Liver (tissue), 8 donors: ENCODE measurements at regions not wholly inside any gene's neighbourhood (a gene's known extent, or its start where the extent isn't known, plus 50 kb on each side); places are given as distances from the start of the nearest gene placed in this dataset.

ENCODE experiments used
- DNase-seq: peaks from one replicate; pipeline ENCODE4 v3.0.0-alpha.2; 2017; ENCODE audit warnings: low spot score
- H3K27ac ChIP-seq, 2 donors: one replicate each; pipeline ENCODE4 v1.7.0; 2013; ENCODE audit warnings: inconsistent platforms in 2 of 2, low read length in 2 of 2, control low read depth in 1 of 2, low read depth in 1 of 2, mild to moderate bottlenecking in 1 of 2
- H3K27me3 ChIP-seq, 4 donors: one replicate each; pipeline versions ENCODE4 v1.6.1 to v1.7.0; 2013; ENCODE audit warnings: low read length in 3 of 4, inconsistent platforms in 1 of 4, mild to moderate bottlenecking in 1 of 4, moderate library complexity in 1 of 4; ENCODE audit not compliant: control insufficient read depth in 4 of 4, insufficient read depth in 4 of 4
- H3K36me3 ChIP-seq, 4 donors: one replicate each; pipeline versions ENCODE4 v1.6.1 to v1.7.0; 2013; ENCODE audit warnings: low read length in 3 of 4, mild to moderate bottlenecking in 3 of 4, low read depth in 1 of 4, moderate library complexity in 1 of 4; ENCODE audit not compliant: control insufficient read depth in 4 of 4, insufficient read depth in 3 of 4
- H3K4me1 ChIP-seq, 4 donors: one replicate each; pipeline versions ENCODE4 v1.6.1 to v1.7.0; 2013; ENCODE audit warnings: low read length in 3 of 4, mild to moderate bottlenecking in 3 of 4, moderate library complexity in 1 of 4; ENCODE audit not compliant: control insufficient read depth in 4 of 4, insufficient read depth in 4 of 4
- H3K4me3 ChIP-seq, 3 donors: one replicate each; pipeline versions ENCODE4 v1.6.1 to v1.7.0; 2013; ENCODE audit warnings: low read length in 3 of 3, control low read depth in 1 of 3, low read depth in 1 of 3, mild to moderate bottlenecking in 1 of 3
- H3K9ac ChIP-seq, 2 donors: one replicate each; pipeline ENCODE4 v1.7.0; 2013; ENCODE audit warnings: low read length in 2 of 2, mild to moderate bottlenecking in 2 of 2, moderate library complexity in 2 of 2, control low read depth in 1 of 2, low read depth in 1 of 2
- H3K9me3 ChIP-seq, 4 donors: one replicate each; pipeline versions ENCODE4 v1.6.1 to v1.7.0; 2013; ENCODE audit warnings: low read length in 3 of 4; ENCODE audit not compliant: control insufficient read depth in 4 of 4
- EGR1 ChIP-seq, 2 donors: IDR thresholded peaks; 2 replicates each; pipeline ENCODE4 v1.6.1; 2016 to 2018; ENCODE audit warnings: antibody characterized with exemption in 2 of 2, low read depth in 2 of 2
- FOXA1 ChIP-seq: IDR thresholded peaks from 2 replicates; pipeline ENCODE4 v1.6.1; 2016; ENCODE audit warnings: antibody characterized with exemption
- FOXA2 ChIP-seq: IDR thresholded peaks from 2 replicates; pipeline ENCODE4 v1.6.1; 2016; ENCODE audit warnings: antibody characterized with exemption
- GABPA ChIP-seq, 2 donors: IDR thresholded peaks in 1 of 2; conservative IDR thresholded peaks in 1 of 2; 2 replicates each; pipeline ENCODE4 v1.6.1; 2016; ENCODE audit warnings: antibody characterized with exemption in 2 of 2, mild to moderate bottlenecking in 1 of 2, moderate library complexity in 1 of 2
- HNF4A ChIP-seq, 2 donors: conservative IDR thresholded peaks; 2 replicates each; pipeline ENCODE4 v1.6.1; 2016; ENCODE audit warnings: antibody characterized with exemption in 2 of 2, mild to moderate bottlenecking in 2 of 2
- JUND ChIP-seq, 2 donors: IDR thresholded peaks; 2 replicates each; pipeline ENCODE4 v1.6.1; 2016; ENCODE audit warnings: antibody characterized with exemption in 2 of 2
- RAD21 ChIP-seq, 2 donors: IDR thresholded peaks; 2 replicates each; pipeline ENCODE4 v1.6.1; 2016; ENCODE audit warnings: antibody characterized with exemption in 2 of 2, mild to moderate bottlenecking in 2 of 2
- RXRA ChIP-seq, 2 donors: IDR thresholded peaks; 2 replicates each; pipeline ENCODE4 v1.6.1; 2017 to 2018; ENCODE audit warnings: antibody characterized with exemption in 2 of 2, mild to moderate bottlenecking in 1 of 2
- SP1 ChIP-seq: IDR thresholded peaks from 2 replicates; pipeline ENCODE4 v1.6.1; 2018; ENCODE audit warnings: antibody characterized with exemption, mild to moderate bottlenecking
- TAF1 ChIP-seq: conservative IDR thresholded peaks from 2 replicates; pipeline ENCODE4 v1.6.1; 2016; ENCODE audit warnings: antibody characterized with exemption, mild to moderate bottlenecking
- WGBS: extraction: QIAGEN DNeasy Blood & Tissue Kit; methylation state at CpG from one replicate; pipeline ENCODE4 v1.1.7; 2013; 5-methylcytosine and 5-hydroxymethylcytosine counted together
- TF ChIP-seq, protein P1 (sequence below): IDR thresholded peaks from 2 replicates; pipeline ENCODE4 v1.6.1; 2016; ENCODE audit warnings: antibody characterized with exemption
- TF ChIP-seq, protein P2 (sequence below): IDR thresholded peaks from 2 replicates; pipeline ENCODE4 v1.6.1; 2016; ENCODE audit warnings: antibody characterized with exemption, mild to moderate bottlenecking
- TF ChIP-seq, protein P3 (sequence below): fragments of 150-350 bp; IDR thresholded peaks from 2 replicates; pipeline ENCODE4 v1.5.1; 2017; ENCODE audit warnings: improper control_type of control experiment, low read depth, low read length; ENCODE audit not compliant: missing input control
- TF ChIP-seq, protein P4 (sequence below): IDR thresholded peaks from 2 replicates; pipeline ENCODE4 v1.6.1; 2016; ENCODE audit warnings: antibody characterized with exemption
- donor health status: healthy.
- donor health status: healthy.
- donor health status: healthy.
- donor health status: healthy.
- donor health status: healthy.

DNA sequence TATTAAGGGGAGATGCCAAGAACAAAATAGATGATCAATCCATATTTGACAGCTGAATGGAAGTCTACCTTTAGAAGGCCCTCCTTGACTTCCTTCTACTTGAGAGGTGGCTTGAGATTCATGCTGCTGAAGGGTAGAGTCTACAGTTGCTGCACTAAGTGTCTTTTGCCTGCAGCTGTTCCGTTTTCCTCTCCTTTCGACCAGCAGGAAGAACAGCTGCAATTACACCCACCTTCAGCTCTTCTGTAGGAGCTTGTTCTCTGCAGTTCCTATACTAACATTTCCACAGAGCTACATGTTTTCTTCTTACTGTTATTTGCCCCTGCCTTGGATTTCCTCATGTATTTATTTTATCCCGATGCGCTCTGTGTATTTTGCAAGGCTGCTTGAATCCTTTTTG is 79.1 kb downstream of the ARRDC4 start:
- H3K9me3 ChIP-seq = no peaks in the 10 kb centered on the region
- DNase-seq = no peak
- no peak overlapping the region for H3K4me3 ChIP-seq
- H3K9ac ChIP-seq = no peak overlapping the region
- H3K36me3 ChIP-seq = no peaks in the 10 kb centered on the region
- no peak overlapping the region for H3K27ac ChIP-seq
- TF ChIP-seq, protein P1, sequence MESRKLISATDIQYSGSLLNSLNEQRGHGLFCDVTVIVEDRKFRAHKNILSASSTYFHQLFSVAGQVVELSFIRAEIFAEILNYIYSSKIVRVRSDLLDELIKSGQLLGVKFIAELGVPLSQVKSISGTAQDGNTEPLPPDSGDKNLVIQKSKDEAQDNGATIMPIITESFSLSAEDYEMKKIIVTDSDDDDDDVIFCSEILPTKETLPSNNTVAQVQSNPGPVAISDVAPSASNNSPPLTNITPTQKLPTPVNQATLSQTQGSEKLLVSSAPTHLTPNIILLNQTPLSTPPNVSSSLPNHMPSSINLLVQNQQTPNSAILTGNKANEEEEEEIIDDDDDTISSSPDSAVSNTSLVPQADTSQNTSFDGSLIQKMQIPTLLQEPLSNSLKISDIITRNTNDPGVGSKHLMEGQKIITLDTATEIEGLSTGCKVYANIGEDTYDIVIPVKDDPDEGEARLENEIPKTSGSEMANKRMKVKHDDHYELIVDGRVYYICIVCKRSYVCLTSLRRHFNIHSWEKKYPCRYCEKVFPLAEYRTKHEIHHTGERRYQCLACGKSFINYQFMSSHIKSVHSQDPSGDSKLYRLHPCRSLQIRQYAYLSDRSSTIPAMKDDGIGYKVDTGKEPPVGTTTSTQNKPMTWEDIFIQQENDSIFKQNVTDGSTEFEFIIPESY = no peak
- TF ChIP-seq TAF1 (no peak), EGR1 (IDR thresholded peaks at IDR 0.05; ENCODE audit: low read depth in 2 of 2) (no peak), FOXA2 (no peak)
- TF ChIP-seq, protein P2, sequence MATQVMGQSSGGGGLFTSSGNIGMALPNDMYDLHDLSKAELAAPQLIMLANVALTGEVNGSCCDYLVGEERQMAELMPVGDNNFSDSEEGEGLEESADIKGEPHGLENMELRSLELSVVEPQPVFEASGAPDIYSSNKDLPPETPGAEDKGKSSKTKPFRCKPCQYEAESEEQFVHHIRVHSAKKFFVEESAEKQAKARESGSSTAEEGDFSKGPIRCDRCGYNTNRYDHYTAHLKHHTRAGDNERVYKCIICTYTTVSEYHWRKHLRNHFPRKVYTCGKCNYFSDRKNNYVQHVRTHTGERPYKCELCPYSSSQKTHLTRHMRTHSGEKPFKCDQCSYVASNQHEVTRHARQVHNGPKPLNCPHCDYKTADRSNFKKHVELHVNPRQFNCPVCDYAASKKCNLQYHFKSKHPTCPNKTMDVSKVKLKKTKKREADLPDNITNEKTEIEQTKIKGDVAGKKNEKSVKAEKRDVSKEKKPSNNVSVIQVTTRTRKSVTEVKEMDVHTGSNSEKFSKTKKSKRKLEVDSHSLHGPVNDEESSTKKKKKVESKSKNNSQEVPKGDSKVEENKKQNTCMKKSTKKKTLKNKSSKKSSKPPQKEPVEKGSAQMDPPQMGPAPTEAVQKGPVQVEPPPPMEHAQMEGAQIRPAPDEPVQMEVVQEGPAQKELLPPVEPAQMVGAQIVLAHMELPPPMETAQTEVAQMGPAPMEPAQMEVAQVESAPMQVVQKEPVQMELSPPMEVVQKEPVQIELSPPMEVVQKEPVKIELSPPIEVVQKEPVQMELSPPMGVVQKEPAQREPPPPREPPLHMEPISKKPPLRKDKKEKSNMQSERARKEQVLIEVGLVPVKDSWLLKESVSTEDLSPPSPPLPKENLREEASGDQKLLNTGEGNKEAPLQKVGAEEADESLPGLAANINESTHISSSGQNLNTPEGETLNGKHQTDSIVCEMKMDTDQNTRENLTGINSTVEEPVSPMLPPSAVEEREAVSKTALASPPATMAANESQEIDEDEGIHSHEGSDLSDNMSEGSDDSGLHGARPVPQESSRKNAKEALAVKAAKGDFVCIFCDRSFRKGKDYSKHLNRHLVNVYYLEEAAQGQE = no peak
- TF ChIP-seq, protein P3, sequence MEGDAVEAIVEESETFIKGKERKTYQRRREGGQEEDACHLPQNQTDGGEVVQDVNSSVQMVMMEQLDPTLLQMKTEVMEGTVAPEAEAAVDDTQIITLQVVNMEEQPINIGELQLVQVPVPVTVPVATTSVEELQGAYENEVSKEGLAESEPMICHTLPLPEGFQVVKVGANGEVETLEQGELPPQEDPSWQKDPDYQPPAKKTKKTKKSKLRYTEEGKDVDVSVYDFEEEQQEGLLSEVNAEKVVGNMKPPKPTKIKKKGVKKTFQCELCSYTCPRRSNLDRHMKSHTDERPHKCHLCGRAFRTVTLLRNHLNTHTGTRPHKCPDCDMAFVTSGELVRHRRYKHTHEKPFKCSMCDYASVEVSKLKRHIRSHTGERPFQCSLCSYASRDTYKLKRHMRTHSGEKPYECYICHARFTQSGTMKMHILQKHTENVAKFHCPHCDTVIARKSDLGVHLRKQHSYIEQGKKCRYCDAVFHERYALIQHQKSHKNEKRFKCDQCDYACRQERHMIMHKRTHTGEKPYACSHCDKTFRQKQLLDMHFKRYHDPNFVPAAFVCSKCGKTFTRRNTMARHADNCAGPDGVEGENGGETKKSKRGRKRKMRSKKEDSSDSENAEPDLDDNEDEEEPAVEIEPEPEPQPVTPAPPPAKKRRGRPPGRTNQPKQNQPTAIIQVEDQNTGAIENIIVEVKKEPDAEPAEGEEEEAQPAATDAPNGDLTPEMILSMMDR = no peak
- no peaks in the 10 kb centered on the region for H3K27me3 ChIP-seq
- WGBS = 71% methylated on average over 4 of the region's 4 CpGs
- peaks cover 0 to 27% (median 8%) of the 10 kb centered on the region in 4 donors for H3K4me1 ChIP-seq

DNA sequence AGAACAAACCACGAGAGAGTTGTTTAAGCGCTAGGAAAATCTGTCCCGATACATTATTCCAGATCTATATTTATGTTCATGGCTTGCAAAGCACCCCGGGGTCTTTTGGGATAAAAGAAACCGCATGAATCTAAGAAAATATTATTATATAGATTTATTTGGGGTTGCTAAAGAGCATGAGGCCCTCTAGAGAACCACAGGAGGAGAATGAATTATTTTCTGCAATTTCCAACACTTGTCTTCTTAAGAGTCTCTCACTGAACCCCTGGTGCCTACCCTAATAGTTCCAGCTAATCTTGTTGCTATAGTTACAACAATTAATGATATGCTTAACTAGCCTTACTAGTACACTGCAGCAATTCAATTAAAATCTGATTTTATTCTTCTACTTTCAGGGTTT is 79.6 kb downstream of the ARRDC4 start:
- no peaks in the 10 kb centered on the region for H3K36me3 ChIP-seq
- no peak for DNase-seq
- H3K9me3 ChIP-seq = no peaks in the 10 kb centered on the region
- no peak overlapping the region for H3K9ac ChIP-seq
- no peak overlapping the region for H3K4me3 ChIP-seq
- TF ChIP-seq GABPA (IDR thresholded peaks at IDR 0.05 in 1 of 2, conservative IDR thresholded peaks at IDR 0.05 in 1 of 2) = no peak
- H3K27me3 ChIP-seq = no peaks in the 10 kb centered on the region
- H3K27ac ChIP-seq = no peak overlapping the region
- 91% methylated on average over 5 of the region's 5 CpGs for WGBS
- peaks cover 0 to 23% (median 7%) of the 10 kb centered on the region in 4 donors for H3K4me1 ChIP-seq

DNA sequence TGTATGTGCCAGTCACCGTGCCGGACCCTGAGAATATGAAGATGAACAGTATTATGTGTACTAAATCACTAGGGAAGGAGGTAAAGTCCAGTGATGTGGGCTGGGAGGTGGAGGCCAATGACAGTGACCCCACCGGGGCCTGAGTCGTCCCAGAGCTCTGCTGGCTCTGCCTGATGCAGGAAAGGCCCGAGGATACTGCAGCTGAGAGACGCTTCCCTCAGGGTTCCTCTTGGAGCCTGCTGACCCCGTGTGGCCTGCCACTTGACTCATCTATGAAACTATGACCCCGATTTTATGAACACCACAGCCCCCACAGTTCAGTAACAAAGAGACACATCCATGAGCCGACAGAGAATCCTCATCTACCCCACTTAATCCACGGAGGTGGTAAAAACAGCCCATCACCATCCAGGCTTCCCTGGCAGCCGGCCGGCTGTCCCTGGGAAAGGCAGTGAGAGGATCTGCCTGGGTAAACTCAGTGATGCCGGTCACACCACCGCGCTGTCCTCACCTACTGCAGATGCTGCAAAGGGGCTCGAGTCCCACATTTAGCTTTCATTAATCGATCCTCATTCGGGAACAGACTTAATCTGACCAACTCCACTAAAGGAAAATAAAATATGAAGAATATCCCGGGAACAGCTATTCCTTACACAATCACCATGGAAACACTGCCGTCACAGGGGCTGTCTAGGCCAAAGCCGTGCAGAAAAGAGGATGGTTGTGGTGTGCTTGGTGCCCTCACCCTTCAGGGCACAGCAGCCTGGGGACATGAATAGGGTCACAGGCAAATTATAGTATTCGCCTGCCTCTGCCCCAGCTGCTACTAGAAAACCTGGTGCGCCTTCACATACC is 82.9 kb downstream of the ARRDC4 start:
- WGBS = 78% methylated on average over 23 of the region's 23 CpGs
- Histone ChIP-seq H3K9ac (no peak overlapping the region), H3K4me3 (no peak overlapping the region), H3K9me3 (no peaks in the 10 kb centered on the region), H3K36me3 (no peaks in the 10 kb centered on the region), H3K27ac (no peak overlapping the region), H3K4me1 (peaks cover 0 to 14% (median 1%) of the 10 kb centered on the region in 4 donors), H3K27me3 (no peaks in the 10 kb centered on the region)
- no peak for DNase-seq
- TF ChIP-seq RAD21 (IDR thresholded peaks at IDR 0.05) (peak; percentile 44 to 49), RXRA (IDR thresholded peaks at IDR 0.05) (no peak), HNF4A (conservative IDR thresholded peaks at IDR 0.05) (no peak), FOXA1 (no peak), SP1 (no peak), JUND (IDR thresholded peaks at IDR 0.05) (no peak), TAF1 (no peak)
- TF ChIP-seq, protein P3 = peak; percentile 14
- TF ChIP-seq, protein P4, sequence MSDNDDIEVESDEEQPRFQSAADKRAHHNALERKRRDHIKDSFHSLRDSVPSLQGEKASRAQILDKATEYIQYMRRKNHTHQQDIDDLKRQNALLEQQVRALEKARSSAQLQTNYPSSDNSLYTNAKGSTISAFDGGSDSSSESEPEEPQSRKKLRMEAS = no peak
